Stimulated activated CD4-positive, alpha-beta T cell treated with anti-CD3 and anti-CD28 coated beads, Interleukin-2, amount 100 ng/mL, for 24 hours (primary cell): ENCODE measurements at regions not wholly inside any gene's neighbourhood (a gene's known extent, or its start where the extent isn't known, plus 50 kb on each side); places are given as distances from the start of the nearest gene placed in this dataset.

Experiments
- DNase-seq, 2 donors: peaks; one replicate each; pipeline ENCODE4 v3.0.0-alpha.2; 2020

DNA sequence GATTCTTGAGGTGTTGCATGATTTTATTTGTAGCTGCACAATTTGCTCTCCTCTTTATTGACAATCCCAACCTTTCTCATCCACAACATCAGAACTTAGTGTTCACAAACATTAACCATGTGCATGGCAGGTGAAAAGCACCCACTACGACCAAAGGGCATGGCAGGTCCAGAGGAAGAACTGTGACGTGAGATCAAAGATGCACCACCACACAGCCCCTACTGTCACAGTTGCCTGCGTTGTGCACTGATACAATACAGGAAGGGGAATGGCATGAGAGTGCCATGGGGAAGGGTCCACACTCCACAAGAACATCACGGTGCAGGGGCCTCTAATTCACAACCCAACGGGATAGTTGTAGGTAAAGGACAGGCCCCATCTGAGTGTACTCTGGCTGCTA lies 217.1 kb upstream of the PFKP start:
- DNase-seq: no peak

DNA sequence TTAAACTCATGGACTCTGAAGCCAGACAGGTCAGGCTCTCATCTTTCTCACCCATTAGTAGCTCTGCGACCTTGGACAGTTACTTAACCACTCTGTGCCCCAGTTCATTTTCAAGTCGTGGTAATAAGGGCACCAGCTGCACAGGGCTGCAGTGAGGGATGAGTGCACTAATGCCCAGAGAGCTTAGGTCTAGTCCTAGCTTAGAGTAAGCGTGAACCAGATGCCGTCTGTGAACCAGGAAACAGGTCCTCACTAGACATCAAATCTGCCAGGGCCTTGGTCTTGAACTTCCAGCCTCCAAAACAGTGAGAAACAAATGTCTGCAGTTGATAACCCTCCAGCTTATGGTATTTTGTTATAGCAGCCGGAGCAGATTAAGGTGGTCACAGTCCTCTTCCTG lies 222.4 kb upstream of the PFKP start:
- DNase-seq: no peak

GRCh38 chr10:2839081-2839725 lies 228.1 kb upstream of the PFKP start:
- DNase-seq: peak; percentile 30 to 64

DNA sequence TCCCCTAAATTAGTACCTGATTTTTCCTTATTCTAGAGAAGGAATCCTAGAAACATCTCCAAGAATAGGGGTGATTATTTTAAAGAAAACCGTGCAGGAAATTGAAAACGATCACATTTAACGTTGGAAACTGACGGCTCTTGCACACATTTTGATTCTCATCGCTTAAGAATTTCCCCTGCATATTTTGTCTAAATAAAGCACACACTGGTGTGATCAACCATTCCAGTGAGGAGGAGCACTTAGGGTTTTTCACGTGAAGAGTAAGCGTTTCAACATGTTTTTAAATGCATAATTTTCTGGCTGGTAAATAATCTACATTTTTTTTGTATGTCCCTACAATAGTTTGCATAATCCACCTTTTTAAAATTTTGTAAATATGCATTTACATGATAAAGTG lies 229.7 kb upstream of the PFKP start:
- DNase-seq: no peak

GRCh38 chr10:2836921-2837662 lies 230.3 kb upstream of the PFKP start:
- no peak for DNase-seq

DNA sequence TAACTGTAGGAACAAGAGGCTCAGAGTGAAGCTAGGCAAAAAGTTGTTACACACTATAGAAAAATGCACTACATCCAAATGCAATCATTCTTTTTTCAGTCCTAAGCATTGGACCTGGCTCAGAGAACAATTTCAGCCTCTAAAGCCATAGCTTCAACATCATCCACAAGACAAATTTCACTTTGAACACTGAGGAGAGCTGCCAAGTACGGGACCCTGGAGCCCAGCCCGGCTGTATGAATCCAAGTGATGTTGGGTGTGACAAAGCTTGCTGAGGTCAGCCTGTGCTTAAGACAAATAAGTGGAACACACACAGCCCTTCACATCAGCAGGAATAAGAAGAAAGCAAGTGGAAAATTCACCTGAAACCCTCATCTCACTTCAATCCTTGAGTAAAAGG lies 233.1 kb upstream of the PFKP start:
- DNase-seq: no peak

DNA sequence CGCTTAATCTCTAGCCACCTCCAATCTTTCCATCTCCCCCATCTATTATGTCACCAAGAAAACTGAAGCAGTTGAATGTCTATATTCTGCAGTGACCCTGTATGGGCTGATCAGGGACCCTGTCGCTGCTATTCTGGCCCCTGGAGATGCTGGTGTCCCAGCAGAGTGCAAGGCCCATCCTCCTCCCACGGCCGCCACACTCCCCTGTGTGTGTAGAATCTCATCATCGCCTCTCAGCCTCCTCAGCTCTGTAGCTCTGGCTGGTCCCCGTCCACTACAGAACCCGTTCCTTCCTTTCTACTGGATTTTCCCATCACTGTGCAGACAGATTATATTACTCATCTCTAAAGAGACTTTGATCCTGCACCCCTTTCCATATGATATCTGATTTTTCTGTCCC lies 235.8 kb upstream of the PFKP start:
- DNase-seq: no peak

DNA sequence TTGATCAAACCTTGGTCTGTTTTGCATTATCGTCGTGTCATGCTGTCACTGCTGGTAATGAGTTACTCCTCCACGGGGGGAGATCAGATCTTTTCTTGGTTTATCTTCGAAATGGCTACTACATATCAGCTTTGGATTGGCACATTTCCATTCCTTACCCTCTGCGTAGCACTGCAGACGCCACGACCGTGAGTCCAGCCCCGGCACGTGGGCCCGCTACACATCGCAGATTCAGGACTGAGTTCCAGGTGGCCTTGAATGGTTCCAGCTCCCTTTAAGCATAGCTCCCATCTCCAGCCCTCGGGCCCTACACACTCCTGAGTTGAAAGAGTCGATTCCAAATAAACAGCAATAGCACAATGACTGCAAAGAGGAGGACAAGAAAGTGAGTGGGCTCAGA lies 238.6 kb upstream of the PFKP start:
- DNase-seq: no peak

GRCh38 chr10:2826675-2827074 lies 240.7 kb upstream of the PFKP start:
- no peak for DNase-seq

GRCh38 chr10:2825841-2826240 lies 241.5 kb upstream of the PFKP start:
- no peak for DNase-seq

DNA sequence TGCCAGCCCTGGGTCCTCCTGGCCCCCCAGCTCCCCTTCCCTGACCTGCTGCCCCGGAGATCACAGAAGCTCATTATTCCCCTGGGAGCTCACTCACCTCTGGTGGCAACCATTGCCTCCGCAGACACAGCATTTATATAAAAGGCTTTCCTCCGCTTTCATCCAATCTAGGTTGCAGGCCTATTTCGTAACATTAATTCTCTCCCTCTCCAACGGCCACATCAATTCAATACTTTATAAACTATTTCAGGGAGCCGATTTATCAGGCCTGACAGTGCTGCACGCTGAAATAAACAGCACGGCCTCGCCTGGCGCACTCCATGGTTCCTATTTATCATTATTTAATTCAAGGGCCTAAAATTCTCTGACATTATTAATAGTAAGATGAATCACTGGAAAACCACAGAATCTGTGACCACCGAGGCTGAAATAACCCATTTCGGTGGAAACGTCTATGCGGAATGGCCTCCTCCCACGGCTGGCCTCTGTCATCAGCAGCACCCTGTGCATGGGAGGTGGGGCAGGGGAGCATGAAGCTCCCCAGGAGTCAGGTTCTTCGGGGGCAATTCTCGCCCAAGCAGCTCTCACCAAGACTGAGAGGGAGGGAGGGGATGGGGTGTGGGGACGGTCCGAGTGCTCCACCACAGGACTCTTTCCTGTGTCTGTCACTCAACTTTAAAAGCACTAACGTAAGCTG lies 249.3 kb upstream of the PFKP start:
- no peak for DNase-seq

DNA sequence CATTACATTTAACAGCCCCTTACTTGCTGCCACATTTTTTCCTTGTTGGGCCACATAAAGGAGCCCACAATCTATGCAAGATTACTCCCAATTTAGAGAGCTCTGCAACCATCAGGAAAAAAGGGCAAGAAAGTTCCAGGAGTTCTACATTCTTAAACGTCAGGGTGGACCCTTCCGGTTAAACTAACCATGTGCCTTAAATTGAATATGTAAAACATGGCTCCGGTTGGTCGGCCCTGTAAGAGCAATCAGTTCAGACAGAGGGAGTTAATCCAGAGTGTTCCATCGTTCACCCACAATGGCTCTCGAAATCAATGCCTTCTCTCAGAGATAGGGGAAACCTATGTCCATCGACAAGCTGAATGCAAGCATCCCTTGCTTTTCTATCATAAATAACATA lies 253.7 kb upstream of the PFKP start:
- no peak for DNase-seq

DNA sequence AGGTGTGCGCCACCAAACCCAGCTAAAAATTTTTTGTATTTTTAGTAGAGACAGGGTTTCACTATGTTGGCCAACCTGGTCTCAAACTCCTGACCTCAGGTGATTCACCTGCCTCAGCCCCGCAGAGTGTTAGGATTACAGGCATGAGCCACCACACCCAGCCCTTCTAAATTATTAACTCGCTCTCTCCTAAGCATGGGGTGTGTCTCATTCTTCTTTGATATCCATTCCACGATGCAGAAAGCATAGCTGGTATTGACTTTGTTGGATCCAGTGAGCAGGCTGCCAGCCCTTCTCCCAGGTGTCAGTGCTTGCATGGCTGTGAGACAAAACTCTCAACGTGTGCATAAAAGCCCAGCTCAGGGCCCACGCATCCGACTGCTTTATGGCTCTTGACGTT lies 254.1 kb upstream of the PFKP start:
- no peak for DNase-seq

GRCh38 chr10:2812631-2813030 lies 254.7 kb upstream of the PFKP start:
- DNase-seq: no peak

DNA sequence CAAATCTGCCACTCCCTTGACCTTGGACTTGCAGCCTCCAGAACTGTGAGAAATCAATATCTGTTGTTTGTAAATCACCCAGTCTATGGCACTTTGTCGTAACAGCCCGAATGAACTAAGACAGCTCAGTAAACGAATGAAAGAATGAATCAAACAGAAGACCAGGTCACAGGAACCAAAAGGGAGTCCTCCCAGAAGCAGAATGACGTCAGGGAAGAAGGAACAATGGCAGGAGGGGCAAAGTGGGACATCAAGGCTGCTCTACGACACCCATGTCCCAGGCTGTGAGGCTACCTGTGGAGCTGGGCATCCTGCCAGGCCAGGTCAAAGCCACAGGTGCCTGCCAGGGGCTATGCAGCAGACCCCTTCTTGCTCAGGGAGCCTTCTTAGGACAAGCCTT lies 267.2 kb upstream of the PFKP start:
- DNase-seq: no peak

- no peak for DNase-seq
These were observed 268.9 kb upstream of the PFKP start for GRCh38 chr10:2798336-2799022.

DNA sequence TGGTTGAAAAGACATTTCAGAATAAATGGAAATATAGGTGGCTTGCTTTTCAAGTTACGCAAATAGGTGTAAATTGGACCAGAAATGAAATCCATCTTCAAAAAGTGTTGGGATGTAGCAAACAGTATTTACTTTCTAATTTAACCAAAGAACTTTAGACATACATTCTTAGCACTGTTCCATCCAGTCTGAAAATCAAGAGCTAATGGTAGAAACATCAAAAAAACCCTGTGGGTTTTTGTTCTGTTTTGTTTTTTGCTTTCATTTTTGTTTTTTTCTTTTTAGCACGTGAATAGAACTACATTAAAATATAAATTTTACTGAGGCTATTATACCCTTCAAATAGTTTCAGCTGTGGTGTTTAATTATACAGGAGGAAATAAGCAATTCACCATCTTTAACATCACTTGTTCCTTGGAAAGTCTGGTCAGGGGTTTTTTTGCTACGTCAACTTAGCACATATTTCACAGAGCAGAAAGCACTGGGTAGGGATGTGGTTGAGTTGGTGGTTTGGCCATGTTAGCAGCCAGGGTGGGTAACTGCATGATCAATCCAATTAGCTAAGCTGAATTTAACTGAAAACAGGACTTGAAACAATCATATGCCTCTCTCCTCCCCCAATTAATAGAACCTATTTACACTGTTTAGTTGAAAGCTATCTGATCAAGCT lies 275.4 kb upstream of the PFKP start:
- peak in 1 of 2 donors; percentile 8 for DNase-seq

DNA sequence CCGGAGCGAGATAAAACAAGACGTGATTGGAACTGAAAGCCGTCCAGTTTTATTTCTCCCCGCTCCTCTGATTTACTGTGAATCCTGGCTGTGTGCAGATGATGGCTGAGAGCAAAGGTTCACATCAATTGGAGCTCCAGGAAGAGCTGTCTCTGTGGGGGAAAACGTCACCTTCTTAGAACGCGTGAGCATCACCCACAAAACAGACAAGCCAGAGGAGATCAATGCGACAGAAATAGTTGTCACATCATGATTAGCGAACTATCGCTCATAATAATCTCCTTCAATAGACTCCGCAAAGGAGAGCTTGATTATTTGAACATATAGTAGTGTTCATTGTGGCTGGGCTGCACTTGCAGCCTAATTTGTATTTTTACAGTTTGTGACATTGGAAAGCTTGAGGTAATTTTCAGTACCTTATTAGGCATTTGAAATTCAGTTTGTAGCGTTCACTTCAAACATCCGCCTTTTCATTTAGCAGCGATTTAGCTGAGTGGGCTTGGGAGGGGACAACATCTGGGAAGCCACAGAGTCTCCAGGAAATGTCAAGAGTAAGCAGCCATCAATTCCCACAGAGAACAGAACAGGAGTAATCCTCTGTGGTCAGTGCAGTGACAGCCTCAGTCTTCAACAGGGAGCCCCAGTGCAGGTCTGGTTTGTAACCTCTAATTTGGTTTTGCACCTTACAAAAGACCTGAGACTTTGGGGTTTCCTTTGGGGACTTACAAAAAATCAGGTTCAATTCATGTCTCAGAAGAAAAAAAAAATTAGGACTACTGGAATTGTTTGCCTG lies 276.8 kb upstream of the PFKP start:
- DNase-seq: no peak

- DNase-seq: no peak
These were observed 281.1 kb upstream of the PFKP start for GRCh38 chr10:2786251-2786650.

DNA sequence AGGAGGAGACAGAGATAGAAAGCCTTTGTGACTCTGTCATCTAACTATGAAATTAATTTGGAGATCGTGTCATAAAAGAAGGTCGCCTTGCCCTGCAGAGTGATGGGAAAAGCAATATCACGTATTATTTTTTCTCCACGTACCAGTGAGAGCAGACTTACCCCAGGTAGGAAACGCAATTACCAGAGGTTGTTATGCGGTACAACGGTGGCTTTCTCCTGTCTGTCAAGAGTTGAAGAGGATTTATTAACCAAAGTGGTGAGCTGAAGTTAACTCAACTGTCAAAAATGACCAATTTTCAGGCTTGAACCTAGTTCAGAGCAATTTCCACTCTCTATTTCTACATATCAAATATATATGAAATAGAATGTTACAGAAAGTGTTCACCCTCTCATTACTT lies 282.6 kb upstream of the PFKP start:
- DNase-seq: no peak

GRCh38 chr10:2782950-2783349 lies 284.4 kb upstream of the PFKP start:
- no peak for DNase-seq

GRCh38 chr10:2782265-2782664 lies 285.1 kb upstream of the PFKP start:
- no peak for DNase-seq
